A204.1 (cell line): ENCODE measurements at regions not wholly inside any gene's neighbourhood (a gene's known extent, or its start where the extent isn't known, plus 50 kb on each side); places are given as distances from the start of the nearest gene placed in this dataset.

Source experiments
- FAIRE-seq: peaks from 2 replicates; lab custom pipeline; 2012; peaks lifted over from hg19 to GRCh38; lab: Jason Lieb, UNC

- no peak for FAIRE-seq
Observed at GRCh38 chr2:64857581-64858471, 131.4 kb upstream of the SLC1A4 start.

- no peak for FAIRE-seq
Observed at GRCh38 chr2:64858541-64859311, 130.5 kb upstream of the SLC1A4 start.

GRCh38 chr2:64859312-64860212 lies 129.6 kb upstream of the SLC1A4 start:
- FAIRE-seq = no peak

- FAIRE-seq = no peak
Observed at GRCh38 chr2:64860276-64860885, 128.8 kb upstream of the SLC1A4 start.

- no peak for FAIRE-seq
Observed at GRCh38 chr2:64860936-64861335, 128.3 kb upstream of the SLC1A4 start.

GRCh38 chr2:64861452-64862397 lies 127.5 kb upstream of the SLC1A4 start:
- FAIRE-seq = no peak

- no peak for FAIRE-seq
Observed at GRCh38 chr2:64862623-64863022, 126.6 kb upstream of the SLC1A4 start.

GRCh38 chr2:64863097-64863820 lies 125.9 kb upstream of the SLC1A4 start:
- FAIRE-seq = no peak

- no peak for FAIRE-seq
Observed at GRCh38 chr2:64865073-64865830, 123.9 kb upstream of the SLC1A4 start.

- FAIRE-seq = no peak
Observed at GRCh38 chr2:64865831-64866345, 123.3 kb upstream of the SLC1A4 start.

GRCh38 chr2:64866797-64867196 lies 122.4 kb upstream of the SLC1A4 start:
- FAIRE-seq = no peak

GRCh38 chr2:64867253-64867996 lies 121.8 kb upstream of the SLC1A4 start:
- FAIRE-seq = no peak

GRCh38 chr2:64869126-64869525 lies 120.1 kb upstream of the SLC1A4 start:
- FAIRE-seq = no peak

GRCh38 chr2:64873472-64873924 lies 115.7 kb upstream of the SLC1A4 start:
- no peak for FAIRE-seq

GRCh38 chr2:64874593-64874992 lies 114.6 kb upstream of the SLC1A4 start:
- FAIRE-seq = no peak

GRCh38 chr2:64875368-64875767 lies 113.8 kb upstream of the SLC1A4 start:
- FAIRE-seq = no peak

- FAIRE-seq = no peak
Observed at GRCh38 chr2:64876137-64876647, 113.0 kb upstream of the SLC1A4 start.

- FAIRE-seq = no peak
Observed at GRCh38 chr2:64879745-64880144, 109.5 kb upstream of the SLC1A4 start.
